Naive thymus-derived CD8-positive, alpha-beta T cell (primary cell): ENCODE measurements at regions not wholly inside any gene's neighbourhood (a gene's known extent, or its start where the extent isn't known, plus 50 kb on each side); places are given as distances from the start of the nearest gene placed in this dataset.

Experiments used
- ATAC-seq, 2 donors: fragments of 150-1000 bp; cut with Tn5 transposase in 1 of 2; sonication (Bioruptor Pico), chemical (Tn5 transposase) in 1 of 2; 1 replicate in 1 of 2; 2 replicates in 1 of 2; pipeline ENCODE4 v1.10.0; 2021; ENCODE audit warnings: mild to moderate bottlenecking in 2 of 2, moderate library complexity in 2 of 2
- POLR2A ChIA-PET: fragments of 350-600 bp; sonication (Branson Sonifier 250); formaldehyde crosslinking; loops from one replicate; lab custom pipeline; 2021; ENCODE audit warnings: antibody characterized with exemption; lab: Charles Lee
- DNase-seq, 10 donors: peaks; one replicate each; pipeline versions ENCODE4 v3.0.0 to v3.0.0-alpha.2; 2020 to 2022
- H3K27ac Mint-ChIP-seq, 10 donors: one replicate each; pipeline ENCODE4 v1.8.0; 2020 to 2022; ENCODE audit warnings: mild to moderate bottlenecking in 10 of 10, mixed read lengths in 10 of 10, moderate library complexity in 4 of 10, inconsistent platforms in 1 of 10
- H3K27me3 Mint-ChIP-seq, 5 donors: one replicate each; pipeline ENCODE4 v1.8.0; 2021 to 2022; ENCODE audit warnings: mixed read lengths in 5 of 5
- H3K36me3 Mint-ChIP-seq, 3 donors: one replicate each; pipeline ENCODE4 v1.8.0; 2020 to 2022; ENCODE audit warnings: mixed read lengths in 3 of 3, mild to moderate bottlenecking in 2 of 3, inconsistent platforms in 1 of 3
- H3K4me1 Mint-ChIP-seq, 4 donors: one replicate each; pipeline ENCODE4 v1.8.0; 2021 to 2022; ENCODE audit warnings: mixed read lengths in 4 of 4
- H3K4me3 Mint-ChIP-seq, 10 donors: one replicate each; pipeline ENCODE4 v1.8.0; 2020 to 2022; ENCODE audit warnings: mild to moderate bottlenecking in 10 of 10, mixed read lengths in 10 of 10, moderate library complexity in 6 of 10, inconsistent platforms in 1 of 10
- H3K9me3 Mint-ChIP-seq, 9 donors: one replicate each; pipeline ENCODE4 v1.8.0; 2020 to 2022; ENCODE audit warnings: mixed read lengths in 9 of 9, mild to moderate bottlenecking in 3 of 9, inconsistent platforms in 1 of 9, moderate library complexity in 1 of 9

DNA sequence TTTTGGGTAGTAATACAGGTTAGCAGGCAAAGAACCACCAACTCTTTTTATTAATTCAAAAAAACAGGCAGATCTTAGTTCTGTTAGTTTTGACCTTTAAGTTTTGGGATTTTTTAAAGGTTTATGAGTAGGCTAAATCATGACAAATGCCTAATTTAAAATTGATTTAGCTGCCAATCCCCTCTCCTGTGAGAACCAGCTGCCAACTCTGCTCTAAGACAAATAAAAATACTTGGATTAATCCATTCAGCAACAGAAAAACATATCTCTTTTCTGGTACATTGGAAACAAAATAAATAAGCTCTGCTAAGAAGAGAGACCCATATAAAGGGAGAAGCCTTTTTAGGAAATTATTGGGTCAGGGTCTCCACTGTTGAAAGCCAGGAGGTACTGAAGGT is 160.8 kb downstream of the NTMT2 start:
- H3K36me3 Mint-ChIP-seq, result no peaks in the 10 kb centered on the region
- no peak for ATAC-seq
- no peaks in the 10 kb centered on the region for H3K9me3 Mint-ChIP-seq
- no peak overlapping the region for H3K27ac Mint-ChIP-seq
- H3K27me3 Mint-ChIP-seq, result peaks cover 0 to 19% (median 2%) of the 10 kb centered on the region in 5 donors
- no peak for DNase-seq
- H3K4me1 Mint-ChIP-seq, result peaks cover 0 to 2% (median 0%) of the 10 kb centered on the region in 4 donors
- POLR2A ChIA-PET, result no interaction called here
- no peak overlapping the region for H3K4me3 Mint-ChIP-seq

DNA sequence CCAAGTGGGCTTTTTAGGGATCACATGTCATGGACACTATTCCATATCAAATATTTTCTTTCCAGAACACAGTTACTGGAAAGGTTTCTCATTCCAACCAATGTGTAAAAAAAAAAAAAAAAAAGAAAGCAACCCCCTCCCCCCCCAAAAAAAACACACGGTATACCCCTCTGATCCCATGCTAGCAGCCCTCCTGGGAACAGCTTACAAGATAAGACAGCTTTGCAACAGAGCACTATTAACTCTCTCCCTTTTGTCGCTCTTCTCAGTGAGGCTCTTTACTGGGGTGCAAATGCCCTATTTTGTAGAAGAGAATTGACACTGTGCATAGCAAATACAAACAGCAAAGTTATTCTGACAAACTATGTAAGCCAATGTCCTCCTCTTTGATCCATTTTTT is 161.2 kb downstream of the NTMT2 start:
- Mint-ChIP-seq H3K4me1 (peaks cover 0 to 2% (median 0%) of the 10 kb centered on the region in 4 donors), H3K27me3 (peaks cover 0 to 19% (median 2%) of the 10 kb centered on the region in 5 donors), H3K27ac (no peak overlapping the region), H3K4me3 (no peak overlapping the region), H3K36me3 (no peaks in the 10 kb centered on the region), H3K9me3 (no peaks in the 10 kb centered on the region)
- ATAC-seq (no peak), DNase-seq (no peak)
- POLR2A ChIA-PET, result no interaction called here

DNA sequence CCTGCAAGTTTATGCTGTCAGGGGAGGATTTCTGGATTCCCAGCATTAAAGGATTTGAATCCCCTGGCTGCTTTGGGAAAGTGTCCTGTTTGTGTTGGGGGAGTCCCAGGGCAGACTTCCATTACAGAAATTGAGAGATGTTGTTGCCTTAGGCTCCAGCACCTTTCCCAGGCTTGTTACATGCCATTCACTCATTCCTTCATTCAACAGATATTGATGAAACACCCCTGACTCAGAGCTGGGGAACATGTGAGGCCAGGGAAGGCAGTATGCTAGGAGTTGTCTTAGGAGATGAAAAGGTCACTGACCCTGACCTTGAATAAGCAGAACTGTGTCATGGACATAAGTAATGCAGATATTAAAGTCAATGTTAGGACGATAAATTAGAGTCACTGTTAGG is 161.7 kb downstream of the NTMT2 start:
- Mint-ChIP-seq H3K27me3 (peaks cover 0 to 19% (median 2%) of the 10 kb centered on the region in 5 donors), H3K4me1 (peaks cover 0 to 2% (median 0%) of the 10 kb centered on the region in 4 donors), H3K27ac (no peak overlapping the region), H3K4me3 (no peak overlapping the region), H3K36me3 (no peaks in the 10 kb centered on the region), H3K9me3 (no peaks in the 10 kb centered on the region)
- POLR2A ChIA-PET, result no interaction called here
- ATAC-seq (no peak), DNase-seq (no peak)

DNA sequence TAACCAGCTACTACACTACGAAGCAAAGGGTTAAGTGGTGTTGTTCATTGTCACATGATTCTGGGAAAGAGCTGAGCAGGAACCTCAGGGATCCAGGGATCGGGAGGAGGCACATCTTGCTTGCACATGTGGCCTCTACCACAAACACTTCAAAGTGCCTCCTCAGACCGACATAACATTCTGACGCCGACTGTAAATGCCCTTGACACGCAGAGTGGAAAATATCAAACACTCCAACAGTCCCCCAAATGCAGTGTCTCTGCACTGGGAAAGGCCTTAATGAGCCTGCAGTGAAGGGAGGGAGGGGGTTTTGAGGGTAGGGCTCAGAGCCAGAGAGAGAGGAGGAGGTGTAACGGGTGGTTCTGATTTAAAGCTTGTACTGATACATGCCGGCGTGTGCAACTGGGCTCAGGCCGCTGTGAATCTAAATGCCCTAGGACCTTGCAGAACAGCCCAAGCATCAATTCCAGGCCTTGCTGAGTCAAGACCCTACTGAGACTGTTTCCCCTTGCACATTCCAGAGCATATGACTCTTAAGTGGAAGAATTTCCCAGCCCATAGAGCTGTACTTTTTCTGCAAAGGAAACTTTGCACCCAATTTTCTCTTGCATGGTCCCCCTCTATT is 163.7 kb downstream of the NTMT2 start:
- Mint-ChIP-seq H3K36me3 (no peaks in the 10 kb centered on the region), H3K27me3 (peaks cover 0 to 21% (median 6%) of the 10 kb centered on the region in 5 donors), H3K4me1 (no peaks in the 10 kb centered on the region), H3K4me3 (no peak overlapping the region), H3K9me3 (no peaks in the 10 kb centered on the region), H3K27ac (no peak overlapping the region)
- DNase-seq (no peak), ATAC-seq (no peak)
- POLR2A ChIA-PET, result no interaction called here

DNA sequence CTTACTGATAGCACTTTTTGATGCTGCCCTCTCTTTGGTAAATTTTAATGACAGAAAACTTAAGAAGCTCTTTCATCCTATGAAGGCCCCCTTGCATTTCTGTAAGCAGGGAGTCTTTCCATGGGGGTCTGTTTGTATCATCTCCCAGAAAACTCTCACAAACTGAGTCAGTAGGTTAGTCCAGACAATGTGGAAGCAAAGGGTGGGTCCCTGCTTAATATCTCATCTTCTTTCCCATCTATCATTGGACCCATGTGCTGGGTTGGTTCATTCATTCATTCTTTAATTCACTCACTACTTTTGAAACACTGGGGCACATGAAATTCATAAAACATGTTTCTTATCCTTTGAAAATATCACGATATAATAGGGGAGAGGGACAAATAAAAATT is 164.3 kb downstream of the NTMT2 start:
- no peaks in the 10 kb centered on the region for H3K36me3 Mint-ChIP-seq
- H3K4me3 Mint-ChIP-seq, result no peak overlapping the region
- no peaks in the 10 kb centered on the region for H3K4me1 Mint-ChIP-seq
- POLR2A ChIA-PET, result no interaction called here
- no peaks in the 10 kb centered on the region for H3K9me3 Mint-ChIP-seq
- DNase-seq, result no peak
- ATAC-seq, result no peak
- H3K27ac Mint-ChIP-seq, result no peak overlapping the region
- peaks cover 0 to 21% (median 6%) of the 10 kb centered on the region in 5 donors for H3K27me3 Mint-ChIP-seq

DNA sequence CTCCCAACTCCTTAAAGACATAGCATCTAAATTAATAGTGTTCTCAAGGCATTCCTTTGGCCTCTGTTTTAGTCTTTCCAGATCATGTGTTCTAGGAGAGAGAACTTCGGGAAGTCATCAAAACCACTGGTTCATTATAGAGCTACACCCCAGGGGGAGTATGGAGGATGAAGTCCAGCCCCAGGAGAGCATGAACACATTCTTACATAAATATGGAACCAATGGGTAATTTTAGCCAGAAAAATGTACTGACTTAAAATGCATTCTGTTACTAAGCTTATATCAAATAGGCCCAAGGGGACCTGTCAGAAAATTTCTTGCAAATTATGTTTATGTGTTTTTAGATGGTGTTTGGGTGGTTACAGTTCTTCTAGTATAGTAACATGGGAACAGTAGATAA is 165.2 kb downstream of the NTMT2 start:
- no peaks in the 10 kb centered on the region for H3K9me3 Mint-ChIP-seq
- POLR2A ChIA-PET, result no interaction called here
- H3K27me3 Mint-ChIP-seq, result peaks cover 0 to 27% (median 7%) of the 10 kb centered on the region in 5 donors
- H3K27ac Mint-ChIP-seq, result no peak overlapping the region
- ATAC-seq (no peak), DNase-seq (no peak)
- no peak overlapping the region for H3K4me3 Mint-ChIP-seq
- H3K4me1 Mint-ChIP-seq, result no peaks in the 10 kb centered on the region
- H3K36me3 Mint-ChIP-seq, result no peaks in the 10 kb centered on the region

DNA sequence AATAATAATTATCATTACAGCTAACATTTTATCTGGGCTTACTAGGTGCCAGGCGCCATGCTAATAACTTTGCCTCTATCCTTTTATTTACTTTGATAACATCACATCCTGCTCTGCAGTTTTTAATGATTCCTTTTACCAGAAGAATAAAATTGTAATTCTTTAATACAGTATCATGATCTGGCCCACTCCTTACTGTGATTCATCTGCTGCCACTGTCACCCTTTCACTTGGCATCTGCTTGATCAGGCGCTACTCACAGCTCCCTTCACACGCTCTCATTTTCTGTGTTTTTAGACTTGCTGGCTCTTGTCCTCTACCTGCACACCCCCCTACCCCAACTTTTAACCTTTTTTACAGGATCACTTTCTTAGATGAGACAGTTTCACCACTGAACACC is 167.5 kb downstream of the NTMT2 start:
- Mint-ChIP-seq H3K9me3 (no peaks in the 10 kb centered on the region), H3K4me1 (no peaks in the 10 kb centered on the region), H3K27ac (no peak overlapping the region), H3K4me3 (no peak overlapping the region), H3K36me3 (no peaks in the 10 kb centered on the region), H3K27me3 (peaks cover 0 to 12% (median 9%) of the 10 kb centered on the region in 5 donors)
- ATAC-seq, result no peak
- POLR2A ChIA-PET, result no interaction called here
- DNase-seq, result no peak

DNA sequence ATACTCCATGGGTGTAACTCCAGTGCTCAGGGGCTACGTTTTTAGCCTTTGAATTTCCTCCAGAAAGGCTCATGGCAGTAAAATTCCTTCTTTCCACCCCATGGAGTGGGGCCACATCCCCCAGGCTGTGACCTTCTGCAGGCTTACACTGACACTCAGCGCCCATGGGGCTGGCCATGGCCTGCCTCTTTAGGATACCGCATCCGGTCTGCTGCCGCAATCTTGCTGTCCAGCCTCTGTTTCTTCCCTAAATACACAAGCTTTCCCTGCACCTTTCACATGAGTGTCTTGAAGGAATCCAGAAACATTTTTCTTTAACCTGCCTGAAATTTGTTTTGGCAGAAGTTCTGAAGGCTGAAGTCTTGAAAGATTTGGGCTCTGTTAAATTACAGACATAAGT is 170.5 kb downstream of the NTMT2 start:
- H3K4me3 Mint-ChIP-seq, result no peak overlapping the region
- peaks cover 0 to 12% (median 9%) of the 10 kb centered on the region in 5 donors for H3K27me3 Mint-ChIP-seq
- no peak for ATAC-seq
- no peaks in the 10 kb centered on the region for H3K4me1 Mint-ChIP-seq
- no peak for DNase-seq
- no peak overlapping the region for H3K27ac Mint-ChIP-seq
- H3K36me3 Mint-ChIP-seq, result no peaks in the 10 kb centered on the region
- POLR2A ChIA-PET, result no interaction called here
- no peaks in the 10 kb centered on the region for H3K9me3 Mint-ChIP-seq

DNA sequence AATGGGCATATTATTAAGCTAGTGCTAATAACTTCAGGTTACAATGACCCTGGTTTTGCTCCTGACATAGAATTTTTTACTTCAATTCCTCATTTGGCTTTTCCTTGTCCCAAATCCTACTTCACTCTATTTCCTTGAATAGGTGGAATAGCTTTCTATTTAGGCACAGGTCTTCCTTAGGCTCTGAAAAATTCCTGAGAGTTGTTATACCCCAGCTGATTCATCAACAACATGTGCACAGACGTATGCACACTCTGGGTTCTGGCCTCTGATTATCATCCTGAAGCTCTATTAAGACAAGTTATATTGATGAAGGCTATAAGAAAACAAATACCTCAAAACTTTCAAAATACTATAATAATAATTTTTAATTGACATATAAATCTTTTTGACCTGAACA is 172.4 kb downstream of the NTMT2 start:
- Mint-ChIP-seq H3K9me3 (no peaks in the 10 kb centered on the region), H3K27me3 (peaks cover 0 to 11% (median 7%) of the 10 kb centered on the region in 5 donors), H3K27ac (no peak overlapping the region), H3K4me1 (no peaks in the 10 kb centered on the region), H3K36me3 (no peaks in the 10 kb centered on the region), H3K4me3 (no peak overlapping the region)
- ATAC-seq (no peak), DNase-seq (no peak)
- POLR2A ChIA-PET, result no interaction called here

DNA sequence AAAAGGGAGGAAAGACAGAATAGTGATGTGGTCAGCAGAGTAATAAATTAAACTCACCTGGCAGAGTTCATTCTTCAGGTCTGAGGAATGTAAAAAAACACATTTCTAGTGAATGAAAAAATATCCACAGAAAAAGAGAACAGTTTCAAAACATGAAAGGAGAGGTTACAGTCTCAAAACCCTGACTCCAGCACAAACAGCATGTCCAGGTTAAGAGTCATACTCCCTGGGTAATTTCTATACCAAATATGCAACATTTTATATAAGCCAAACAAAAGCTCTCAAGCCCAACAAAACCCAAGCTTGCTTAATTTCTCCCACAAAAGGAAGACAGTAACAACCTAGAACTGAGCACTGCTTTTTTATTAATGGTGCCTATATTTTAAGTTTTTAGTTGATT is 173.0 kb downstream of the NTMT2 start:
- H3K27ac Mint-ChIP-seq, result no peak overlapping the region
- H3K4me3 Mint-ChIP-seq, result no peak overlapping the region
- DNase-seq, result no peak
- no peaks in the 10 kb centered on the region for H3K36me3 Mint-ChIP-seq
- H3K27me3 Mint-ChIP-seq, result peaks cover 0 to 10% (median 8%) of the 10 kb centered on the region in 5 donors
- POLR2A ChIA-PET, result no interaction called here
- no peaks in the 10 kb centered on the region for H3K4me1 Mint-ChIP-seq
- peaks cover 0 to 2% (median 0%) of the 10 kb centered on the region in 9 donors for H3K9me3 Mint-ChIP-seq
- no peak for ATAC-seq

DNA sequence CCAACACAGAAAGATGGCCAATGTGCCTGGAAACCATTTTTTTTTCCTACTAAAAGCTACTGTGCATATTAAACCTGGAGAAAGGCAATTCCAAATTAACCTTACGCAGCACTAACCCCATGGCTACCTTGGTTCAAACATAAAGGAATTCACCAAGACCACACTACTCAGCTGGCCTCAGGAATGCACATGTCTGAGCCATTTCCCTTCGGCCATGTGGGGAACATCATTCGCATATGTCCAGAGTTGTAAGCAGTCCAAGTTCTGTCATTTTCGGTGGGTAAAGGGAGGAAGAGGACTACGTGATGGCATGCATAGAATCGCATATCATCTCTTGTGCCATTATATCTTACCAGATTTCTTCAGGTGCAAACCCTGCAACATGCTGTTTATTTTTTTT is 175.4 kb downstream of the NTMT2 start:
- POLR2A ChIA-PET, result no interaction called here
- Mint-ChIP-seq H3K27me3 (peaks cover 0 to 10% (median 4%) of the 10 kb centered on the region in 5 donors), H3K9me3 (peaks cover 0 to 2% (median 0%) of the 10 kb centered on the region in 9 donors), H3K4me1 (no peaks in the 10 kb centered on the region), H3K27ac (no peak overlapping the region), H3K4me3 (no peak overlapping the region), H3K36me3 (no peaks in the 10 kb centered on the region)
- DNase-seq (no peak), ATAC-seq (no peak)

DNA sequence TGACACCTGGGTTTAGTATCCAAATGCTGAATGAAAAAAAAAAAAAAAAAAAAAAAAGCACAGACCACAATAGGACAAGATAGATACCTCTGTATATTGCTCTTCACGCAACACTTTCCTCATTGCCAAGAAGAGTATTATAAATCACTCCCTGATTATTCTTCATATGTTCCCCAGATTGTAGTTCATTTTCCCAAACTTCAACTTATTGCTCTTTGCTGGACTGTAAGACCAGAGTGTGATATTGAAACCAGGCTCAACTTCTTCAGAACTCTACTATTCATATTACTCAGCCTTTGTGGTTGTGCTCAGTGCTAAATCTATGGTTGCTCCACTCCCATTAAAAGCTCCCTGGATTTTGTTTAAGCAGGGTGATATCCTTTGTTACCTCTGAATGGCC is 180.4 kb downstream of the NTMT2 start:
- H3K9me3 Mint-ChIP-seq, result peaks cover 0 to 2% (median 0%) of the 10 kb centered on the region in 9 donors
- no peaks in the 10 kb centered on the region for H3K4me1 Mint-ChIP-seq
- no peaks in the 10 kb centered on the region for H3K36me3 Mint-ChIP-seq
- ATAC-seq, result no peak
- POLR2A ChIA-PET, result no interaction called here
- peaks cover 0 to 22% (median 6%) of the 10 kb centered on the region in 5 donors for H3K27me3 Mint-ChIP-seq
- DNase-seq, result no peak
- H3K27ac Mint-ChIP-seq, result no peak overlapping the region
- H3K4me3 Mint-ChIP-seq, result no peak overlapping the region

DNA sequence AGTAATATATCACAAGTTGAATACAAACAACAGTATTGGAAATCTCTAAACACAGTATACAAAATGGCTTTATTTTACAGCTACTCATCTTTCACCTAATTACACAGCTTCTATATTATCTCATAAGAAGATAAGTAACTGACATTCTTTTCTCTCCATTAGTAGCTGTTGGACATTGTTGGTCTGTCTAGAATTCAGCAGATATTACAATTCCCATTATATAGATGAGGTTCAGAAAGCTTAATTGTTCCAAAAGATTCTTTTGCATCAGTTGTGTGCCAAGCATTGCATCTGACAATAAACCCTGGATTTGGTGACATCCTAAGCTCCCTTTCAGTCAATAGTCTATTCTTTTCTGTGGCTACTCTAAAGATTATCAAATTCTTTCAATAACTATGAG is 187.0 kb downstream of the NTMT2 start:
- ATAC-seq (no peak), DNase-seq (no peak)
- no peaks in the 10 kb centered on the region for H3K4me1 Mint-ChIP-seq

DNA sequence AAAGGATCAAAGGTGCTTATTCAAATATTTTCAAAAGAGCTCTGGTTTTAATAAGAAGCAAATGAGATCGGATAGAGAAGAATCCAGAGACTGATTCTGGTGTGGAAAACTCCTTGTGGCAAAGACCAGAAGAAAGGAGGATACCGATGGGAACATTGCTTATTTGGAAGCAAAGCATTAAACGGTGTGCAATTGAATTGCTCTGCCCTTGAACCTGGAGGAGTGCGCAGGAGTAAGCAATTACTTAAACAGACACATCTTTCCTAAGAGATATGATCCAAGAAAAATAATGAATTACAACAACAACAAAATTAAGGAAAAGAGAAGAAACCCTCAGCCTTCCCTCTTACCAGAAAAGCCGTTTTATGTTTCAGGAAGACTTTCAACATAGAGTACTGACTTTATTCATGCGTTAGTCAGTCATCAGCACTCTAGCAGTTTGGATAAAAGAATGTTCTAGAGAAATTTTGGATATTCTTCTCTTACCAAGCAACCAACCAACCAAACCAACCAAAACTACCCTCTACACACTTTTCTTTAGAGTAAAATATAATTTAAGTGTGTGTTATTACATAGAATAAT is 191.7 kb downstream of the NTMT2 start:
- no peak overlapping the region for H3K4me3 Mint-ChIP-seq
- H3K27ac Mint-ChIP-seq, result no peak overlapping the region
- POLR2A ChIA-PET, result no interaction called here
- H3K36me3 Mint-ChIP-seq, result no peaks in the 10 kb centered on the region
- peaks cover 3 to 26% (median 9%) of the 10 kb centered on the region in 5 donors for H3K27me3 Mint-ChIP-seq
- H3K9me3 Mint-ChIP-seq, result no peaks in the 10 kb centered on the region
- H3K4me1 Mint-ChIP-seq, result no peaks in the 10 kb centered on the region
- no peak for ATAC-seq
- no peak for DNase-seq

More for the DNA sequence above, 187.0 kb downstream of the NTMT2 start:
- Mint-ChIP-seq H3K27me3 (peaks cover 0 to 20% (median 7%) of the 10 kb centered on the region in 5 donors), H3K27ac (no peak overlapping the region), H3K9me3 (no peaks in the 10 kb centered on the region), H3K36me3 (no peaks in the 10 kb centered on the region), H3K4me3 (no peak overlapping the region)
- POLR2A ChIA-PET, result no interaction called here
